Mucosa of descending colon (tissue), 3 donors: ENCODE measurements at regions not wholly inside any gene's neighbourhood (a gene's known extent, or its start where the extent isn't known, plus 50 kb on each side); places are given as distances from the start of the nearest gene placed in this dataset.

Experiments used
- ATAC-seq: fragments of 200-7000 bp; cut with Tn5 transposase; one replicate; pipeline ENCODE4 v1.9.1; 2020; ENCODE audit warnings: mild to moderate bottlenecking, moderate library complexity
- DNase-seq, 3 donors: peaks; one replicate each; pipeline ENCODE4 v3.0.0-alpha.2; 2020
- H3K36me3 ChIP-seq: fragments of 200-600 bp; one replicate; pipeline ENCODE4 v1.8.0; 2021; ENCODE audit warnings: low read depth, mild to moderate bottlenecking
- H3K4me1 ChIP-seq: fragments of 200-600 bp; one replicate; pipeline ENCODE4 v1.8.0; 2021; ENCODE audit warnings: low read depth, mild to moderate bottlenecking
- H3K4me3 ChIP-seq: fragments of 200-600 bp; one replicate; pipeline ENCODE4 v1.8.0; 2021; ENCODE audit warnings: mild to moderate bottlenecking
- H3K9me3 ChIP-seq: fragments of 200-600 bp; one replicate; pipeline ENCODE4 v1.8.0; 2021; ENCODE audit warnings: mild to moderate bottlenecking
- intact Hi-C, 2 donors: fragments of 100-400 bp; cut with DNase I in 1 of 2; cut with micrococcal nuclease in 1 of 2; formaldehyde crosslinking; loops; one replicate each; pipeline versions ENCODE4 v1.11.0 to v1.11.1; 2022; cut with DNase I, micrococcal nuclease
- TF ChIP-seq, protein P1 (sequence below): fragments of 200-600 bp; IDR thresholded peaks from one replicate; pipeline ENCODE4 v1.8.0; 2022; ENCODE audit warnings: antibody characterized with exemption, mild to moderate bottlenecking
- donor health status: DM: no; HTN: no; CAD: no; lungs with moderate emphysema.
- donor health status: DM: no; HTN: no; CAD: no.
- donor health status: DM: no; HTN: yes; CAD: no.

DNA sequence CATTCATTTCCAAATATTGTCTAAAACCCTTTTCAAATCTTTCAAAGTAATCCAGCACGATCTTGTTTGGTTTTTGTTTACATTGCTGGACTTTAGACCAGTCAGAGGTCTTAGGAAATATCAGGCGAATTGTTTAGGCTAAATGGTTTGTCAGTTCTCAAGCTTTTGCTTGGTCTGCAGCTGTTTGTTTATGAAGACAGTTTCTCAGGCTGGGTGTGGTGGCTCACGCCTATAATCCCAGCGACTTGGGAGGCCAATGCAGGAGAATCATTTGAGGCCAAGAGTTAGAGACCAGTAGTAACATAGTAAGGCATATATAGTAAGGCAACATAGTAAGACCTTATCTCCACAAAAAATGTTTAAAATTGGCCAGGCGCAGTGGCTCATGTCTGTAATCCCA, 77.5 kb downstream of the DNTTIP2 start:
- no peaks in the 10 kb centered on the region for H3K36me3 ChIP-seq
- intact Hi-C loops = no loop called here

DNA sequence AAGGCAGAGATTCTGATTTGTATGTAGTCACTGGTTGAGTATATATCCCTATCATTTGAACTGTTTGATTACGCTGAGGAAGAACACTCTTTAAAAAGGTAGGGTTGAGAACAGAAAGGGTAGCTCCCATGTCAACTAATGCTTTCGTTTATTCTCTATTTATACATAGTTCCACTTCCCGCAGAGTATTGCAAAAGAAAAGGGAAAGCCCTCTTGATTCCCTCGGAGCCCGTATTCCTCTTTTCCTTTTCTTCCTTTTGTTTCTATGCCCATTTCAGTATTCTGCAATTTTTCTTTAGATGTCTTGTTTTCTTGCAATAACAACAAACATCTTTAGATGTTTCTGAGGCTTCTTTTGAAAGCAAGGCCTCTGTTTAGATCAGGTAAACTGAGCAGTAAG, 78.2 kb downstream of the DNTTIP2 start:
- TF ChIP-seq, protein P1, sequence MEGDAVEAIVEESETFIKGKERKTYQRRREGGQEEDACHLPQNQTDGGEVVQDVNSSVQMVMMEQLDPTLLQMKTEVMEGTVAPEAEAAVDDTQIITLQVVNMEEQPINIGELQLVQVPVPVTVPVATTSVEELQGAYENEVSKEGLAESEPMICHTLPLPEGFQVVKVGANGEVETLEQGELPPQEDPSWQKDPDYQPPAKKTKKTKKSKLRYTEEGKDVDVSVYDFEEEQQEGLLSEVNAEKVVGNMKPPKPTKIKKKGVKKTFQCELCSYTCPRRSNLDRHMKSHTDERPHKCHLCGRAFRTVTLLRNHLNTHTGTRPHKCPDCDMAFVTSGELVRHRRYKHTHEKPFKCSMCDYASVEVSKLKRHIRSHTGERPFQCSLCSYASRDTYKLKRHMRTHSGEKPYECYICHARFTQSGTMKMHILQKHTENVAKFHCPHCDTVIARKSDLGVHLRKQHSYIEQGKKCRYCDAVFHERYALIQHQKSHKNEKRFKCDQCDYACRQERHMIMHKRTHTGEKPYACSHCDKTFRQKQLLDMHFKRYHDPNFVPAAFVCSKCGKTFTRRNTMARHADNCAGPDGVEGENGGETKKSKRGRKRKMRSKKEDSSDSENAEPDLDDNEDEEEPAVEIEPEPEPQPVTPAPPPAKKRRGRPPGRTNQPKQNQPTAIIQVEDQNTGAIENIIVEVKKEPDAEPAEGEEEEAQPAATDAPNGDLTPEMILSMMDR = no peak
- Histone ChIP-seq H3K4me3 (no peak overlapping the region), H3K9me3 (no peaks in the 10 kb centered on the region), H3K36me3 (no peaks in the 10 kb centered on the region), H3K4me1 (no peaks in the 10 kb centered on the region)
- ATAC-seq = no peak
- intact Hi-C loops = no loop called here
- no peak for DNase-seq

More for the DNA sequence above, 77.5 kb downstream of the DNTTIP2 start:
- ATAC-seq = no peak
- Histone ChIP-seq H3K9me3 (no peaks in the 10 kb centered on the region), H3K4me1 (no peaks in the 10 kb centered on the region), H3K4me3 (no peak overlapping the region)
- TF ChIP-seq, protein P1 = no peak
- DNase-seq = no peak

DNA sequence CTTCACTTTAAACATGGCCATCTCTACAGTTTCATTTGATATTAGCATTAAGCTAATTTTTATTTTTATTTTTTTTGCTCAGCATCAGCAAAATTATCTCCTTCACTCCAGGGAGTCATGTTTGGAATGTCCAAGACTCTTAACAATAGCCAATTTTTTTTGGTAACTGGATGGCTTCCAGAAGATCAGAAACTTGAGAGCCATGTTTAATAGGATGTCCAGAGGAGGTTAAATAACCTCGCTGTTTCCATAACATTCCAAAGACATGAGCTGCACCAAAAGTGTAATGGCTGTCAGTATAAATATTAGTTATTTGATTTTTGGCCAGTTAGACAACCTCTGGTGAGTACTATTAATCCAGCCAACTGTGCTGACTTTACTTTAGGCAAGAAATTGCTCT, 80.7 kb downstream of the DNTTIP2 start:
- Histone ChIP-seq H3K9me3 (no peaks in the 10 kb centered on the region), H3K4me3 (no peak overlapping the region), H3K36me3 (no peaks in the 10 kb centered on the region), H3K4me1 (no peaks in the 10 kb centered on the region)
- no peak for DNase-seq
- ATAC-seq = no peak
- intact Hi-C loops = no loop called here
- TF ChIP-seq, protein P1 = no peak

DNA sequence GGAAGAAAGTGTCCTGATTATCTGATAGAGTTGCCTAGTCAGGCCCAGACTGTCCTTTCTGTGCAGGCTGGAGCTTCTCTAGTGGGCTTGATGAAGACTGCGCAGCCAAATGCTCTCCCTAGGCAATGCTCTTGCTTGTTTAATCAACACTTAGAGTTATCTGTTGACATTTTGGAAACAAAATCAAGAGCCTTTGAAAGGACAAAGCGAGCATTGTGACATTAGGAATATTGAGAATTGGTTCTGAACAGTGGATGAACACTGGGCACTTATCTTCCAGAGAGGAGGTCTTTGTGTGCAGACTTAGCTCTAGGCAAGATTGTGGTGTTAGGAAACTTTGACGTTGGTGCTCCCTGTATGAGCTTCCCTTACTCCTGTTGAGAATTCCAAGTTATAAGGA, 94.5 kb downstream of the DNTTIP2 start:
- no peak for DNase-seq
- intact Hi-C loops = no loop called here
- H3K4me1 ChIP-seq = no peaks in the 10 kb centered on the region
- H3K9me3 ChIP-seq = no peaks in the 10 kb centered on the region
- no peak for ATAC-seq
- H3K36me3 ChIP-seq = no peaks in the 10 kb centered on the region
- no peak overlapping the region for H3K4me3 ChIP-seq
- TF ChIP-seq, protein P1 = no peak

DNA sequence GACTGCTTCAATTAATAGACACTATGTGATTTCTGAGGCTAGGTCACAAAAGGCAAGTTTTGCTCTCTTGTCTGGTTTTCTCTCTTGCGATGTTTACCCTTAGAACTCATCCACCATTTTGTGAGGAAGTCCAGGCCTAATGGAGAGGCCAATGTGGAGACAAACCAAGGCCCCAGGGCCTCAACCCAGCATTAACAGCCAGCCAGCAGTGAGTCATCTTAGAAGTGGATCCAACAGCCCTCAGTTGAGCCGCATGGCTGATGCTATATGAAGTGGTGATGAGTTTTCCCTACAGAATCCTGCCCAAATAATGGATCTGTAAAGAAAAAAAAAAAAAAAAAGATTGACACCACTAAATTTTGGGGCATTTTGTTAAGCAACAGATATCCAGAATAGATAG, 95.1 kb downstream of the DNTTIP2 start:
- Histone ChIP-seq H3K4me1 (no peaks in the 10 kb centered on the region), H3K9me3 (no peaks in the 10 kb centered on the region), H3K4me3 (no peak overlapping the region), H3K36me3 (no peaks in the 10 kb centered on the region)
- no peak for ATAC-seq
- TF ChIP-seq, protein P1 = no peak
- DNase-seq = no peak
- intact Hi-C loops = no loop called here

DNA sequence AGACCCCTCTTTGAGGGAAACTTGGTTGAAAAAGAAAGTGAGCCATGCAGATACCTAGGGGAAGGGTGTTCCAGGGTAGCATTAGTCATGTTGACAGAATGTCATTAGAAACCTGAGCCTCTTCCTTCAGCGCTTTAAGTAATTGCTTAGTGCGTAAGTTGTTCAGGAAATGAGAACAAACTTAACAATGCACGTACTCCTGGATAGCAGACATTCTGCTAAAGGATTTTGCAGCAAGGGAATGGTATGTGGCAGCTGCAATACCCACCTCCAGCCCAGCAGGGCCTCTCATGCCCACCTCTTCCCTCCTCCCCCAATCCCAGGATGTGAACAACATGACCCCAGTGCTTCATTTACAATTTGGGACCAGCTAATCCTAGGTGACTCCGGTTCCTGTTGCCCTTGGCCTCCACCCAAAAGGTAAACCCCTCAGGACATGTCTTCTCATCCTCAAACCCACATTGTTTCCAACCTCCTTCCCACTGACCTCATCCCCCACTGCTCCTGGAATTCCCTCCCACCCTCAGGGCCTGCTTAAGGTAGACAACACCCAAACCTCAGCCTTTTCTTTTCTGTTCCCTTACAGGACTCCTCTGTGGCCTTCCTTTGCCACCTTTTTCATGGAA, 98.0 kb upstream of the BCAR3 start:
- no peaks in the 10 kb centered on the region for H3K9me3 ChIP-seq

More for the DNA sequence above, 98.0 kb upstream of the BCAR3 start:
- TF ChIP-seq, protein P1 = no peak
- ATAC-seq = no peak
- no peaks in the 10 kb centered on the region for H3K4me1 ChIP-seq
- no peak overlapping the region for H3K4me3 ChIP-seq
- DNase-seq = no peak
- intact Hi-C loops = no loop called here
- no peaks in the 10 kb centered on the region for H3K36me3 ChIP-seq
